Adrenal gland (tissue), 5 donors: ENCODE measurements at regions not wholly inside any gene's neighbourhood (a gene's known extent, or its start where the extent isn't known, plus 50 kb on each side); places are given as distances from the start of the nearest gene placed in this dataset.

ENCODE experiments used
- CTCF ChIP-seq, 6 experiments: fragments of 450-650 bp in 4 of 6; fragments of 200-600 bp in 2 of 6; sonication (generic) in 1 of 6; IDR thresholded peaks; 1 replicate in 5 of 6; 2 replicates in 1 of 6; pipeline versions ENCODE4 v1.5.1 to v1.8.0; 2016 to 2021; ENCODE audit warnings: antibody characterized with exemption in 6 of 6, mild to moderate bottlenecking in 2 of 6, moderate library complexity in 1 of 6
- POLR2A ChIP-seq, 2 donors: fragments of 450-650 bp; IDR thresholded peaks; one replicate each; pipeline ENCODE4 v1.6.1; 2017; ENCODE audit warnings: antibody characterized with exemption in 2 of 2, mild to moderate bottlenecking in 2 of 2, moderate library complexity in 1 of 2
- donor health status: DM: no; HTN: no; CAD: no.

GRCh38 chr5:32876791-32877190 is 165.7 kb downstream of the NPR3 start:
- TF ChIP-seq CTCF (IDR thresholded peaks at IDR 0.05), result no peak
- TF ChIP-seq POLR2A (IDR thresholded peaks at IDR 0.05), result no peak
